ENCODE measurements at regions not wholly inside any gene's neighbourhood (a gene's known extent, or its start where the extent isn't known, plus 50 kb on each side); places are given as distances from the start of the nearest gene placed in this dataset.

DNA sequence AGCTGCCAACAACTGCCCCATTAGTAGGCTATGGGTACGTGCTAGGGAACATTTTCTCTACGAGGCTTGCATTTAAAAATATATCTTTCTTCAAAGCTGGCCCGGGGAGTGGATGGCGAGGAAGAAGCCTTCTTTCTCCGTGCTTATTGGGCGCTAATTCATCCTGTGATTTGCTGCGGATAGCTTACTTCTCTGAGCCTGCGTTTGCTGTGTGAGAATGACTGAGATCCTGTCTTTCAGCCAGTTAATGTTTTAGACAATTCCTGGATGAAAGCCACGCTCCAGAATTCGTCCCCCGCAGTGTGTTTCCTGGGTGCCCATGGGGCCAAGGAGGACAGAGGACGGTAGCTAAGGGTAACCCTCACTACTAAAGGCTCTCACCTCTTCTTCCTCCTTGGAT, 57.8 kb upstream of the TARBP1 start:
- TF ChIP-seq, protein P1, sequence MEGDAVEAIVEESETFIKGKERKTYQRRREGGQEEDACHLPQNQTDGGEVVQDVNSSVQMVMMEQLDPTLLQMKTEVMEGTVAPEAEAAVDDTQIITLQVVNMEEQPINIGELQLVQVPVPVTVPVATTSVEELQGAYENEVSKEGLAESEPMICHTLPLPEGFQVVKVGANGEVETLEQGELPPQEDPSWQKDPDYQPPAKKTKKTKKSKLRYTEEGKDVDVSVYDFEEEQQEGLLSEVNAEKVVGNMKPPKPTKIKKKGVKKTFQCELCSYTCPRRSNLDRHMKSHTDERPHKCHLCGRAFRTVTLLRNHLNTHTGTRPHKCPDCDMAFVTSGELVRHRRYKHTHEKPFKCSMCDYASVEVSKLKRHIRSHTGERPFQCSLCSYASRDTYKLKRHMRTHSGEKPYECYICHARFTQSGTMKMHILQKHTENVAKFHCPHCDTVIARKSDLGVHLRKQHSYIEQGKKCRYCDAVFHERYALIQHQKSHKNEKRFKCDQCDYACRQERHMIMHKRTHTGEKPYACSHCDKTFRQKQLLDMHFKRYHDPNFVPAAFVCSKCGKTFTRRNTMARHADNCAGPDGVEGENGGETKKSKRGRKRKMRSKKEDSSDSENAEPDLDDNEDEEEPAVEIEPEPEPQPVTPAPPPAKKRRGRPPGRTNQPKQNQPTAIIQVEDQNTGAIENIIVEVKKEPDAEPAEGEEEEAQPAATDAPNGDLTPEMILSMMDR (conservative IDR thresholded peaks at IDR 0.05; ENCODE audit: low read depth, low read length): no peak
- TF ChIP-seq EZH2 (IDR thresholded peaks at IDR 0.05; ENCODE audit: borderline replicate concordance, low read depth, low read length, poor library complexity, severe bottlenecking): no peak

Data from A673 (cell line).